ENCODE measurements at regions not wholly inside any gene's neighbourhood (a gene's known extent, or its start where the extent isn't known, plus 50 kb on each side); places are given as distances from the start of the nearest gene placed in this dataset.

DNA sequence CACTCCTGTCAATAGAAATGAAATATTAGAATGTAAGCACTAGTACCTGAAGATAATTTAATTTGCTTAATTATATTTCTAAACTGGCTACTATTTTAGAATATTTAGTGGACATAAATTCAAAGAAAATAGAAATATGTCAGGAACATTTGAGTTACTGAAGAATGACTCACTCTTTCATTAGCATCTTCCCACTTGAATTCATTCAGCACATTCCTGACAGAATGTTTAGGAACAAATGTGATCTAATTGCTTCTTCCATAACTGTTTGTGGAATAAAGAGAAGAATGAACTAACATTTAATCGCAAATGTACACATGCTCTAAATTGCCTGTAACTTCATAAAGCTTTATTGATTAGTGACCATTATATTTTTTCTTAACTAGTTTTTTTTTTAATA, 306.2 kb upstream of the ADAMTSL1 start:
- DNase-seq: no peak

DNA sequence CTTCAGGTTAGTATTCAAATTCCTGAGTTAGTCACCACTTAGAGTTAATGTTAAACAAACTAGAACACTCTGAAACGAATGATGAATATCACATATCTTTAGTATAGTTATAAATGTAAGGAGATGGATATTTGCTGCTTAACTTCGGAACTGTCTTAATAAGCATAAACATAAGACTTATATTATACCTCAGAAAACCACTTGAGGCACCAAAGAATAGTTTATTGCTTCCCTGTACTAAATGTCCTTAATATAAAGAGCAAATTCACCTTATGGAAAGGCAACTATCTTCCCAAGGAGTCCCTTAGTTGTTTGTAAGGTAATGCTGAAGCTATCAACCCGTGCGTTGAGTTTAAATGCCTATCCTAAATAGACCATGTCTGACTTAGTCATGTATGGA, 300.0 kb upstream of the ADAMTSL1 start:
- DNase-seq: no peak

DNA sequence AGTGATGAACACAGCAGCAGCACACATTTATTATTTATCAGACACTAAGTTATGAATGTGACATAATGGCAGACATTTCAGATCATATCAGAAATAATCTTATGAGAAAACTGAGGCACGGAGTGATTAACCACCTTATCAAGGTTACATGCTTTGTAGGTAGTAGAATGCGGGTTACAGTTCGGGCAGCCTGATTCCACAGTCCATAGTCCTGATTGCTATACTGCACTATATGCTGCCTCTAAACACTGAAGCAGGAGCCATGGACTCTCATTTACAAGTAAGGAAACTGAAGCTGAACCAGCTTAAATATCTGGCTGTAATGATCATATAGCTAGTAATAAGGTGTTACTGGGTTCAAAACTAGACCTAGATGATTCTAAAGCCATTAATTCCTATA, 291.3 kb upstream of the ADAMTSL1 start:
- no peak for DNase-seq

DNA sequence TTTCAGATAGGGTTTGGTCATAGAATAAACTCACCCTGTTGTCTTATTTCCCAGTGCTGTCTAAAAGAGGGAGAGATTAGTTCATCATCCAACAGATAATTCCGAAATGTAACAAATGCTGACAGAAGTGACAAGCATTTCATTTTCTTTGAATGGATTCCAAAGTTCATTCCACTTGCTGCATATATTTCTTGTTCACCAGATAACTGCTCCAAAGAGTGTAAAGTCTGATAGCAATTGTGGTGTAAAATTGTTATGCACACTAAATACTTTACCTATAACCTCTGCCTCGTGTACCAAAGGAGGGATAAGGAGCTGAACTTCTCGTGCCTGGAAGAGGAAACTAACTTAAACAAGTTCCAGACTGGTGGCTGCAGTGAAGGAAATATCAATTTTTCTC, 290.0 kb upstream of the ADAMTSL1 start:
- DNase-seq: no peak

DNA sequence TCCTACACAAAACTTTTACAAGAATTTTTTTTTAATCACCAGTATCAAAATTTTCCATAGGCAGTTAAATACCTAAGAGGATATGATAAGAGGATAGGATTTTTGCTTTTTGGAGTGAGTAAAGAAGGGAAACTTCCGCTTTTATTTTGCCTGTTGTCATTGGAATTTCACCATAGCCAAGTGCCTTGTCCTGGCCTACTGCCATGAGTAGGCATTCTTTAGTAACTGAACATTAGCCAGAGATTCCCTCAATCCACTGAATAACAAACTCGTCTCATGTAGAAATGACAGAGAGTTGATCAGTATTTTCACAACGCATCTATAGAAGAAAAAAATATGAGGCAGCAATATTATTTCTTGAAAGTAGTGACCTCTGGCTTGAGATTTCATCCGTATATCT, 289.6 kb upstream of the ADAMTSL1 start:
- no peak for DNase-seq

GRCh38 chr9:18185196-18185595, 288.8 kb upstream of the ADAMTSL1 start:
- DNase-seq: no peak

- DNase-seq: no peak
These were observed 285.0 kb upstream of the ADAMTSL1 start for GRCh38 chr9:18188971-18189370.

- no peak for DNase-seq
These were observed 283.9 kb upstream of the ADAMTSL1 start for GRCh38 chr9:18189871-18190670.

DNA sequence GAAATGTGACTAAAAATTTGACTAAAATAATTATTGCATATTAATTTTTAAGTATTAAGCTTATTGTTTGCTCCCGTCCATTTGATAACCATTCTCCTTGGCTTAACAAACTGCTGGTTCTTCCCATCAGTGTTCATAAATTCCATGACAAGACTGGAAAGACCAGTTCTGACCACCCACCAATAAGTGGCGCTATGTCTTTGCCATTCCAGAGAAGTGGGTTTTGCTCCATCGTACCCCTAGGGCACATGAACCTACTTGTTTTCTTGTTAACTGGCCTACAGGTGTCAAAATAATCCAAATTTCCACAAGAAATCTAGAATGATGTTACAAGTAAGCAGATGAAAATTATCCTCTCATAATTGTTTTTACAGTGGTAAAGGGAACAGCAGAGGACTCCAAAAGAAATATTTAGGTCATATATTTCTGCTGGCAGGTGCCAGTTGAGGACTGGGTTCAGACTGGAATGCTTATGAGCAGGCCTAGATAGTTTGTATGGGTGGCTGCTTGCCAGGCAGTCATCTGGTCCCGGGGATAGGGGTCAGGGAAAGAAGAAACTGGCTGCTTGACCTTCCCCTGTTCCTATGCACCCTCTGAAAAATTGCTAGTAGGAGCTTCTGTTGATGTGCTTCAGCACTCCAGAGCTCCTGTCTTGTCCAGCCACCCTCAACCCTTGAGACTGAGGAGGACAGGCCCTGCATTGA, 283.1 kb upstream of the ADAMTSL1 start:
- no peak for DNase-seq

- no peak for DNase-seq
These were observed 279.6 kb upstream of the ADAMTSL1 start for GRCh38 chr9:18194316-18194715.

DNA sequence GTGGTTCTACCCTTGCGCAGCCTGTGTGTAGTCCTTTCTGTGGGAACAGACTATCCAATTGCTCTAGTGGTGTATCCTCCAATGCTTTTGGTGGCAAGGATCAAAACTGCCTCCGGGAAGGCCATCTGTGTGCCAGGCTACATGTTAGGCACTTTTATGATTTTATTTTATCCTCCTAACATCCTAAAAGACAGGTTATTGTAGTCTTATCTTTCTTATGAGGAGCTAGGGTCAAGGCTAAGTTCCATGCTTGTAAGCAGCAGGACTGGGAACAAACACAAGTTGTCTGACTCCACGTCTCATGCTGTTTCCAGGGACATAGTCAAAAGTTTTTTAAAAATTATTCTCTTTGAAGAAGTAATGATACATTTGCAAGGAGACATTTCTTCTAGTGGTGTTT, 278.7 kb upstream of the ADAMTSL1 start:
- DNase-seq: no peak

GRCh38 chr9:18202924-18203323, 271.0 kb upstream of the ADAMTSL1 start:
- no peak for DNase-seq

DNA sequence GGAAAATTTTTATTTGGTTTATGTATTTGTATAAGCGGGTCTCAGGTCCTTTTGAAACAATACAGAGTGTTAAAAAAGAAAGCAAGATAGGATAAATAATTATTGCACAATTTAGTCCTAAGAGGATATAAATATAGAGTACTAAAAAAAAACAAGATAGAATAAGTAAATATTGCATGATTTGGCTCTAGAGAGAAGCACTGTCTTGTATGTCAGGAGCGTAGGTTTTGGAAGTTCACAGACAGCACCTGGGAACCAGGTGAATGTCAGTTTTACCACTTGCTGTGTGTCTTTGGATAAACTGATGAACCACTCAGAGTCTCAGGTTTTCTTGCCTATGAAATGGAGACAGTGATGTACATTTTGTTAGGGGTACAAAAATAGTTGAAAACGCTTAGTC, 266.2 kb upstream of the ADAMTSL1 start:
- no peak for DNase-seq

- no peak for DNase-seq
These were observed 265.5 kb upstream of the ADAMTSL1 start for GRCh38 chr9:18208166-18209059.

DNA sequence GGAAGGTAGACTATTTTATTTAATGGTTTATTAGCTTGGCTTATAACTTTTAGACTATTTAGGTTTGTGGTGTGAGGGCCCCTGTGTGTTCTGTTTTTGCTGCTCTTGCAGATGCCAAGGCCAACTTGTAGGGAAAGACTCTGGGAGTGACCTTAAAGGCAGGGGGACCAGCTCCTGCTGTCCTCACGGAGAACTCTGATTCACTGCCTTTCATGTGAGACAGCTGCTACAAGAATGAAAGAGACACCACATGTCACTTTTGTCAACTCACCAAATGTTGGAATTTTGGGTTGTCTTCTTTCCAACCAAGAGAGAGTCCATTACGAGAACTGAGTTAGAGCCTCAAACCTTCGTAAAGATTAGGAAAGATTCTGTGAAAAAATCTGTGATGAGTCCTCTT, 258.3 kb upstream of the ADAMTSL1 start:
- no peak for DNase-seq

- no peak for DNase-seq
These were observed 257.6 kb upstream of the ADAMTSL1 start for GRCh38 chr9:18216376-18216775.

DNA sequence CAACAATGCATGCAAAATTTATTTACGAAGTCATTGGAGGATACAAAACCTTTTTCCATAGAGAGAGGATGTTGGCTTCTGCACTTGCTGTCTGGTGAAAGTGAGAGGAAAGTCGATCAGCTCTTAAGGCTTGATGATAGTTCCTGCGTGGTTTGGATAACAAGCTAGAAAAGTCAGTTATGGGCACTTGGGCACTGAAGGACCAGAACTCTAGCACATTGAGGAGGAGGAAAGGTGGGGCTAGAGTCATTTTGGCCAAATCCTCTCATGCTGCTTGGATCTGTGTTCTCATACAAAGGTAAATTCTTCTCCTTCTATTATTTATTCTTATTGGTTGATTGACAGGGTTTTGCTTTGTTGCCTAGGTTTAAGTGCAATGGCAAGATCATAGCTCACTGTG, 245.9 kb upstream of the ADAMTSL1 start:
- no peak for DNase-seq

- DNase-seq: no peak
These were observed 243.8 kb upstream of the ADAMTSL1 start for GRCh38 chr9:18229992-18230676.

DNA sequence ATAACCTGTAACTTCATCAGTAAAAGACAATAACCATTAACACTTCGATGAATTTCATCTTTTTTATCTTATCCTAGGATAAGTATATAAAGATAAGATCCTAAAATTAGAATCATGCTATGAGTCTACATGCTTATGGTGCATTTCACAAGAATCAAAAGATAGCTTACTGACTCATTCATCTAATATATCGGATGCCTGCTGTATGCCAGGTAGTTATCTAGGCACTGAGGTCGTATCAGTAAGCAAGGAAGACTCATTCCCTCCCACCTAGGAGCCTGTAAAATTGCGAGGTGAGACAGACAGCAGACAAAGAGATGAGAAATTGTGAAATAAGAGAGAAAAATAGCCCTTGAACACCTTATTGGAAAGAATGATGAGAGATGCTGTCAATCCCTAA, 240.6 kb upstream of the ADAMTSL1 start:
- no peak for DNase-seq

GRCh38 chr9:18233776-18234445, 240.0 kb upstream of the ADAMTSL1 start:
- DNase-seq: no peak

- no peak for DNase-seq
These were observed 238.6 kb upstream of the ADAMTSL1 start for GRCh38 chr9:18235181-18235908.

- no peak for DNase-seq
These were observed 237.6 kb upstream of the ADAMTSL1 start for GRCh38 chr9:18236336-18236735.
